ENCODE measurements at regions not wholly inside any gene's neighbourhood (a gene's known extent, or its start where the extent isn't known, plus 50 kb on each side); places are given as distances from the start of the nearest gene placed in this dataset.

DNA sequence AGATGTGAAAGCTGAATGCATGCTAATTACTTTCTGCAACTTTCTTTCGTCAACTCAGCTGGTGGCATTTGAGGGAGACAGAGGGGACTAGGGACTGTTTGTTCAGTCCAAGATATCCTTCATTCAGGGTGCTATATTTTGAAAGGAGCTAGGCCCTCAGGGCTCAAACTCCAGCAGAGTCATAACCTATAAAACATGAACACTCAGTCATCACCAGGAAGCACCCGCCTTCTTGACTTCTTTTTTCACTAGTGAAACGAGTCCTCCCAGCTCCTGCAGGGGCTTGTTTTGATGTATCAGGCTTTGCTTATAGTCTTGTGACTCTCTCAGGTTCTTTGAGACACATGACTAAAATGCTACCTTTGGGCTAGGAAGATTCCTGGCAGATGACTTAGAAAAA, 230.6 kb downstream of the PCDH7 start:
- no peak for TF ChIP-seq POLR2A (IDR thresholded peaks at IDR 0.05)
- TF ChIP-seq CTCF (IDR thresholded peaks at IDR 0.05 in 4 of 5, conservative IDR thresholded peaks at IDR 0.05 in 1 of 5), result no peak
- no peak overlapping the region for H3K27ac ChIP-seq
- in situ Hi-C loops (cut with MboI; ENCODE audit: low sequenced_read_pairs in 4 of 4) (no loop called here), intact Hi-C loops (cut with DNase I; ENCODE audit: low total_unique reads) (no loop called here)
- ATAC-seq, result no peak
- H3K9me3 ChIP-seq, result no peaks in the 10 kb centered on the region
- H3K4me3 ChIP-seq, result no peak overlapping the region
- H3K4me1 ChIP-seq, result no peaks in the 10 kb centered on the region
- no peak for DNase-seq
- H3K27me3 ChIP-seq, result no peaks in the 10 kb centered on the region
- H3K36me3 ChIP-seq, result no peaks in the 10 kb centered on the region

- ATAC-seq, result no peak
- TF ChIP-seq CTCF (IDR thresholded peaks at IDR 0.05 in 4 of 5, conservative IDR thresholded peaks at IDR 0.05 in 1 of 5), result no peak
- TF ChIP-seq POLR2A (IDR thresholded peaks at IDR 0.05), result no peak
- in situ Hi-C loops (cut with MboI; ENCODE audit: low sequenced_read_pairs in 4 of 4), result no loop called here
Measured at GRCh38 chr4:30952526-30953219, 232.5 kb downstream of the PCDH7 start.

DNA sequence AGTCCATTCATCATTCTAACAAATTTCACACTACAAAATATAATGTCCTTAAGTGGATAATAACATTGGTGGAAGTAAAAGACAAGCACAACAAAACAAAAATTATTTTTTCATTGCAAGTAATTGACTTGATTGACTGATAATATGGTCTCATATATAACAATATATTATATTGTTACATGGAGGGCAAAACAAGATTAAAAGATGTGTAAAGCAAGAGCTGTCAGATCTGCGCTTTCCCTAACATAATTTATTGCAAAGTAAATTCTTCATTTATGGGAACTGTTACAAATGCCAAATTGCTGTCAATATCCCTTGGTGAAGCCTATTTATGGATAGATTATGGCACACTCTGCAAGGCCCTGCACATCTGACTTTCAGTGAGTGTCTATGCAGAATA, 233.6 kb downstream of the PCDH7 start:
- no peak for TF ChIP-seq CTCF (IDR thresholded peaks at IDR 0.05 in 4 of 5, conservative IDR thresholded peaks at IDR 0.05 in 1 of 5)
- TF ChIP-seq POLR2A (IDR thresholded peaks at IDR 0.05), result no peak
- DNase-seq (no peak), ATAC-seq (no peak)
- intact Hi-C loops (cut with DNase I; ENCODE audit: low total_unique reads) (no loop called here), in situ Hi-C loops (cut with MboI; ENCODE audit: low sequenced_read_pairs in 4 of 4) (no loop called here)
- Histone ChIP-seq H3K27ac (no peak overlapping the region), H3K36me3 (no peaks in the 10 kb centered on the region), H3K9me3 (no peaks in the 10 kb centered on the region), H3K4me1 (no peaks in the 10 kb centered on the region), H3K4me3 (no peak overlapping the region), H3K27me3 (no peaks in the 10 kb centered on the region)

More at GRCh38 chr4:30952526-30953219, 232.5 kb downstream of the PCDH7 start:
- H3K4me1 ChIP-seq, result no peaks in the 10 kb centered on the region
- no peak for DNase-seq
- intact Hi-C loops (cut with DNase I; ENCODE audit: low total_unique reads), result no loop called here
- no peak overlapping the region for H3K4me3 ChIP-seq
- no peaks in the 10 kb centered on the region for H3K9me3 ChIP-seq
- no peaks in the 10 kb centered on the region for H3K36me3 ChIP-seq
- H3K27me3 ChIP-seq, result no peaks in the 10 kb centered on the region
- no peak overlapping the region for H3K27ac ChIP-seq

- DNase-seq (no peak), ATAC-seq (no peak)
- Histone ChIP-seq H3K27ac (no peak overlapping the region), H3K4me3 (no peak overlapping the region), H3K36me3 (no peaks in the 10 kb centered on the region), H3K27me3 (no peaks in the 10 kb centered on the region), H3K9me3 (no peaks in the 10 kb centered on the region), H3K4me1 (no peaks in the 10 kb centered on the region)
- in situ Hi-C loops (cut with MboI; ENCODE audit: low sequenced_read_pairs in 4 of 4) (no loop called here), intact Hi-C loops (cut with DNase I; ENCODE audit: low total_unique reads) (no loop called here)
- TF ChIP-seq CTCF (IDR thresholded peaks at IDR 0.05 in 4 of 5, conservative IDR thresholded peaks at IDR 0.05 in 1 of 5) (no peak), POLR2A (IDR thresholded peaks at IDR 0.05) (no peak)
Measured at GRCh38 chr4:30956916-30957315, 236.7 kb downstream of the PCDH7 start.

DNA sequence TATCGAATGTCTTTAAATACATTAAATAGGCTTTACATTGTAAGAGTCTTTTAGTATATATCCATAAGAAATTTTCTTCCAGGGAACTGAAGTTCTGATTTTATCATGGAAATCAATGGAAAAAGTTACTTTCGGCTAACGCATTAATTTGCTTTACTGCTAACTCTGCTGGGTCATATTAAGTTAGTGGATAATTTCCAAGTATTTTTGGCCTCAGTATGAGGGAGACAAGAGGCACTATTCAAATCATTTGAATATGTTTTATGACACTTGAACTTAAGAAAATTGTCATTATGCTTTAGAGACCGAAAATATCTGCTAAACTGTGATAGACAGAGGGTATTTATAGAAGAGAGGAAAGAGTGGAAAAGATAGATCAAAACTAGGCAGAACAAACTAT, 237.5 kb downstream of the PCDH7 start:
- in situ Hi-C loops (cut with MboI; ENCODE audit: low sequenced_read_pairs in 4 of 4) (no loop called here), intact Hi-C loops (cut with DNase I; ENCODE audit: low total_unique reads) (no loop called here)
- no peak for DNase-seq
- no peaks in the 10 kb centered on the region for H3K9me3 ChIP-seq
- H3K27ac ChIP-seq, result no peak overlapping the region
- no peaks in the 10 kb centered on the region for H3K4me1 ChIP-seq
- H3K27me3 ChIP-seq, result no peaks in the 10 kb centered on the region
- no peak for ATAC-seq
- no peaks in the 10 kb centered on the region for H3K36me3 ChIP-seq
- TF ChIP-seq POLR2A (IDR thresholded peaks at IDR 0.05) (no peak), CTCF (IDR thresholded peaks at IDR 0.05 in 4 of 5, conservative IDR thresholded peaks at IDR 0.05 in 1 of 5) (no peak)
- no peak overlapping the region for H3K4me3 ChIP-seq
